NCI-H345 treated with DMSO at 0.1 percent for 48 hours (cell line): ENCODE measurements at regions not wholly inside any gene's neighbourhood (a gene's known extent, or its start where the extent isn't known, plus 50 kb on each side); places are given as distances from the start of the nearest gene placed in this dataset.
"Not testable (repeated sequence)": the region's sequence is repeated elsewhere in the genome, so short reads cannot be mapped to it uniquely, and the experiment has no call there.

Source experiments
- DNase-seq: peaks from one replicate; lab custom pipeline; 2025; ENCODE audit not compliant: unreplicated experiment; lab: John Stamatoyannopoulos, UW

DNA sequence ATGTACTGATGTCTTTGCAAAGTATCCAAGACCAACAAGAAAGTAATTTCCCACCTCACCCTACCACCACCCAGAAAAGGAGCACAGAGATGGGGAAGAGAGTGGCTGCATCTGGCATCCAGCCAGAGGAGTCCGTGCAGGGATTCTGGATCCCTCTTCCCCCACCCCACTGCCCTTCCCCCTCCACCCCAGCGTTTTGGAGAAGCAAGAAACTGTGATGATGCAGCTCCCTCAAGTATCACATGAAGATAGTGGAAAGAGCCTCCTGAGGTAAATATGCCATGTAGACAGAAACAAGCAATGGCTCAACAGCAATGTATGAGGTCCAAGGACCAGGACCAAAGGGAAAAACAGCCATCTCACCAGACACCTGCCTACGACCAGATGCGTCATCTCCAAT is 153.8 kb downstream of the DEPDC1B start:
- DNase-seq: no peak

DNA sequence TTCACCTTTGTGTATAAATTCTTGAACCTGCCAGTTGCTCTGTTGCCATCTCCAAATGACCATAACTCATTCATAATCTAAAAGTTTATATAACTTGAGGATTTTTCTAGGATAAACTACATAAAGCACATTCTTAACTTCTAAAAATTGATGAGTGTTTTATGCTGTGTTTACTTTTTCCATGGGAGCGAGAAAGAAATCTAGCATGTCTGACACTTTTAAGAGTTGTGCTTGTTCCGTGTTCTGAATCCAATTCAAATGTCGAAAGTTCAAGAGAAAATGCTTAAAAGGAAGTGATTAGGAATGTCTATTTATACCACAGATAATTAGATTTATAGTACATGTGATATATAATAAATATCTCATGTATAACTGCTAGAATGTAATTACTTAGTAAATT is 154.4 kb downstream of the DEPDC1B start:
- no peak for DNase-seq

GRCh38 chr5:60544142-60544541 is 155.8 kb downstream of the DEPDC1B start:
- DNase-seq: no peak

DNA sequence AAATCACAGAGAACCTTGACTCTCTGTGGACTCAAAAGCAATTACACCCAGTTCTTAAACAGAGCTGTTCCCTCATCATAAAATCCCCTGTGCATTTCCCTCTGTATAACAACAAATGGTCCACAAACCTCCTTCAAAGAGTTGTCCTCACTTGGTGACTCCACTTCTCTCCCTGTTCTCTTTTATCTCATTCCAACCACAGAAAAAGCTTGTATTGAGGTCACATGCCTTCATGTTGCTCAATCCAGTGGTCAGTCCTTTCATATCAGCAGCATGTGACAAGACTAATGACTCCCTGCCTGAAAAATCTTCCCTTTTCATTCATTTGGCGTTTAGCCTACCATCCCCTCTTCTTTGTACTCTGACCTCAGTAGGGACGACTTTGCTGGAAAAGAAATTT is 158.0 kb downstream of the DEPDC1B start:
- DNase-seq: no peak

DNA sequence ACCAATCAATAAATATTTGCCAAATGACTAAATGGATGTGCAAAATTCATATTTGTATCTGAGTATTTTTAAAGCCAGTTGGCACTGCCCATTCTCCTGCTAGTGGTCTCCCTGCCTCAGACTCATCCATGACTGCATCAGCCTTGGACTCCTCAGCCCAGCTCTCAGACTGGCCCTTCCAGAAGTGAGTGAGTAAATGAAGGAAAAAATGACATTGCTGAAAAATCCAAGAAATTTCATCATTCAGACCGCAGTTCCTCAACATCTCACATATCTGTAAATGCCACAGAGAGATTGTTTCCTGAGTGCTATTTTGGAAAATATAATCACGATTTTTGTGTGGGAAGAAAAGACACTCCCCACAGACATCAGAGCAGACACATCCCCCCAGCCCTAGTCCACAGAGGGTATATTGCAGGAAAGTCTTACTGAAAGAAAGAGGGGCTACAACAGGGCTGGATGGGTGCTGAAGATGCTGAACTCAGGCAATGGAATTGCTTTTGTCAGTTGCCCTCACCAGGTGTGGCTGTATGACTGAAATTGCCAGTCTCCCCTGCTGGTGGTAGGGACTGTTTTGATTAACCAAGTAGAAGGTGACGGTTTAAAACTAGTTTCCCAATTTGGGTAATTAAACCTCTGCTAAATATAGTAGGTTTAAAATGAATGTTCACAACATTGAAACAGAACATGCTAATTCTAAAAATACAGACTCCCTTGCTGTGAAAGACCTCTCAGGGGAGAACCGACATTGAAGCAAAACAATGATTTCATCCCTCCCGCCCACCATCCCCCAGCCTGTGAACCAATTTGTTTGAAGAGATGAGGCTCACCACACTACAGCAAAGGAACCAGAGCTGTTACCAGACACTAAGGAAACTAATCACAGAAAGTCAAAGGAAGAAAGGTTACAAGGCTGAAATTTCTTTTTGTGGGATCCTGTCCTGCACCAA is 158.8 kb downstream of the DEPDC1B start:
- no peak for DNase-seq

DNA sequence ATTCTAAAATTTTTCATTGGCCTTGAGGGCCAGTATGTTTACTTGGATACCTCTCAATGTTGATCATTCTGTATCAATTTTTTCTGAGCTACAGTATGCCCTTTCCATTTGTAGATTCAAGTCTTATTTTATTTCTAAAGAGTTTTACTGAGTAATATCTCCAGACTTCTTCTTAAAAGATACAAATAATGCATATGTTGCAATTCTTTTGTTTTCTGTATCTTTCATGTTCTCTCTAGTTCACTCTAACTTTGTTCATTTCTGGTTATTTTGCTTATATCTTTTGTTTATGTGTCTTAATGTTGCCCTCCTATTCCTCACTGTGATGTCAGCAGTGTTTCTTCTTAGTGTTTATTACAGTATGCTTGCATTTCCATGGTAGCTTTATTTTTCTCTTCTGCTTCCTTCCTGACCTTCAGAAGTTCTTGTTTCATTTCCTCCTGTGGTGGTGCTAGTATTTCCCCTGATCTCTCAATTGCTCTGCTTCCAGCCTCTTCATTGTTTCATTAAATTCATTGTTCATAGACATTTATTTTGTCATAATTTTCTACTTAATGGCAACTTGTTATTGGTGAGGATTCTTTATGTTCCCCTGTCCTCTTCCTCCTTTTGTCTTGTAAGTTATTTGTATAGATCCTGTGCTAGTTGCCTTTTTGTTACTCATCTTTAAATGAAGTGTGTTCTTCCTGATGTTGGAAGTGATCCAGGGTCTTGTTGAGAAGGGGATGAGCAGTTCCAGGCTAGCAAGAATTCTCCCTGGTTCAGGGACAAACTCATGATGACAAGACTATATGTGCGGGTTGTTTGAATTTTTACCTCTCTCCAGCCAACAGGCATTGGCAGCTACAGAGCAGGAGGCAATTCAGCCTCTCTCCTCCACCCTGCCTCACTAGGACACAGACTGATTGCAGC is 160.8 kb downstream of the DEPDC1B start:
- DNase-seq: no peak

DNA sequence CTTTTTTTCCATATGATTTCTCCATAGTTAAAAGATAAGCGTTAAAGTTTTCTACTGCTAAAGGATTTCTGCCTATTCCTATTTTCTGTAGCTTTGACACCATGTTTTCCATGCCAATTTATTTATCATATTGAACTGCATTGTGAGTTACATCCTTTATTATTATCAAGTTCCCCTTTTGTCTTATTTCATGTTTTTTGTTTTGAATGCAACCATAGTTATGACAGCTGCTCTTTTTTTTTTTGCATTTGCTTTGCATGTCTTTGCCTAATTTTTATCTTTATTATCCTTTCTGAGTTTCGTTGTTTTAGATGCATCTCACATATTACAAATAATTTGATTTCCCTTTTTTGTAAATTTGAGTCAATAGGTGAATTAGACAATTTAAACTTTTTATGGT is 161.5 kb downstream of the DEPDC1B start:
- DNase-seq: no peak

DNA sequence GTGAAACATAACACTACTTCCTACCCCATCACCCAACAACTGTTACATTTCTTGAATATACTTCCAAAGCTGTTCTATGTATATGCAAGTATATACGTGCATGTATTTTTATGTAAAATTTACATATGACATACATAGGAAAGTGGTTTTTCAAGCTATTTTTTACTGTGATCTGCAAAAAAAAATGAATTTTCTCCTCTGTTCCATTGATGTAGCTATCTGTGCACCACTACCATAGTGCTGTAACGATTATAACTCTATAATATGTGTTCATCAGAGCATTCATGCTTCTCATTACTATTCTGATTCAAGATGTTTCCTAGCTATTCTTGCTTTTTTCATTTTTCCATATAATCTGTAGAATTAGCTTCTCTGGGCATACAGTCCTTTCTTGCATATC is 164.0 kb downstream of the DEPDC1B start:
- no peak for DNase-seq

- no peak for DNase-seq
Measured at GRCh38 chr5:60535198-60535597, 164.8 kb downstream of the DEPDC1B start.

- DNase-seq: no peak
Measured at GRCh38 chr5:60533789-60534188, 166.2 kb downstream of the DEPDC1B start.

GRCh38 chr5:60532796-60533195 is 167.2 kb downstream of the DEPDC1B start:
- DNase-seq: not testable (repeated sequence)

DNA sequence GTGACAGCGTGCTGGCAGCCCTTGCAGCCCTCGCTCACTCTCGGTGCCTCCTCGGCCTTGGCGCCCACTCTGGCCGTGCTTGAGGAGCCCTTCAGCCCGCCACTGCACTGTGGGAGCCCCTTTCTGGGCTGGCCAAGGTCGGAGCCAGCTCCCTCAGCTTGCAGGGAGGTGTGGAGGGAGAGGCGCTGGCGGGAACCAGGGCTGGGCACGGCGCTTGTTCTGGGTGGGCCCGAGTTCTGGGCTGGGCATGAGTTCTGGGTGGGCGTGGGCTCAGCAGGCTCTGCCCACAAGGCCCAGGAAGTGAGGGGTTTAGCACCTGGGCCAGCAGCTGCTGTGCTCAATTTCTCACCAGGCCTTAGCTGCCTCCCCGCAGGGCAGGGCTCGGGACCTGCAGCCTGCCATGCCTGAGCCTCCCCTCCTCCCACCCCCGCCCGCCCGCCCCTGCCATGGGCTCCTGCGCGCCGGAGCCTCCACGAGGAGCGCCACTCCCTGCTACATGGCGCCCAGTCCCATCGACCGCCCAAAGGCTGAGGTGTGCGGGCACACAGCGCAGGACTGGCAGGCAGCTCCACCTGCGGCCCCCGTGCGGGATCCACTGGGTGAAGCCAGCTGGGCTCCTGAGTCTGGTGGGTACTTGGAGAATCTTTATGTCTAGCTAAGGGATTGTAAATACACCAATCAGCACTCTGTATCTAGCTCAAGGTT is 169.7 kb downstream of the DEPDC1B start:
- DNase-seq: not testable (repeated sequence)

GRCh38 chr5:60529001-60529400 is 171.0 kb downstream of the DEPDC1B start:
- no peak for DNase-seq

DNA sequence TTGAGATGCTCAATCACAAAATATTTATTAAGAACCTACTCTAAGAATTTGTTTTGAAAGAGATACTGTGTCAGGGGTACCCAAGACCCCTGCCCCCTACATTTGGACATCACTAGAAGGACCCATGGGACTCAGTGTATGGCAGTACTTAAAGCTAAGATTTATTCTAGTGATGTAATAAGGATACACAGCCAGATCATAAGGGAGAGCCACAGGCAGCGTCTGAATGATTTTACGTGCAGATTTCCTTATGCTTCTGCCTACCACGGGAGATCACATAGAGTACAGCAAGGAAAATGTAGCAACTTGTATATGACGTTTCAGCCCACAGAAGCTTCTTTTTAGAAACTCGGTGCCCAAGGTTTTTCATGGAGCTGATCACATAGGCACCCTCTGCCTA is 172.9 kb downstream of the DEPDC1B start:
- DNase-seq: no peak

GRCh38 chr5:60526336-60526875 is 173.6 kb downstream of the DEPDC1B start:
- DNase-seq: no peak

- no peak for DNase-seq
Measured at GRCh38 chr5:60522292-60522905, 177.6 kb downstream of the DEPDC1B start.

DNA sequence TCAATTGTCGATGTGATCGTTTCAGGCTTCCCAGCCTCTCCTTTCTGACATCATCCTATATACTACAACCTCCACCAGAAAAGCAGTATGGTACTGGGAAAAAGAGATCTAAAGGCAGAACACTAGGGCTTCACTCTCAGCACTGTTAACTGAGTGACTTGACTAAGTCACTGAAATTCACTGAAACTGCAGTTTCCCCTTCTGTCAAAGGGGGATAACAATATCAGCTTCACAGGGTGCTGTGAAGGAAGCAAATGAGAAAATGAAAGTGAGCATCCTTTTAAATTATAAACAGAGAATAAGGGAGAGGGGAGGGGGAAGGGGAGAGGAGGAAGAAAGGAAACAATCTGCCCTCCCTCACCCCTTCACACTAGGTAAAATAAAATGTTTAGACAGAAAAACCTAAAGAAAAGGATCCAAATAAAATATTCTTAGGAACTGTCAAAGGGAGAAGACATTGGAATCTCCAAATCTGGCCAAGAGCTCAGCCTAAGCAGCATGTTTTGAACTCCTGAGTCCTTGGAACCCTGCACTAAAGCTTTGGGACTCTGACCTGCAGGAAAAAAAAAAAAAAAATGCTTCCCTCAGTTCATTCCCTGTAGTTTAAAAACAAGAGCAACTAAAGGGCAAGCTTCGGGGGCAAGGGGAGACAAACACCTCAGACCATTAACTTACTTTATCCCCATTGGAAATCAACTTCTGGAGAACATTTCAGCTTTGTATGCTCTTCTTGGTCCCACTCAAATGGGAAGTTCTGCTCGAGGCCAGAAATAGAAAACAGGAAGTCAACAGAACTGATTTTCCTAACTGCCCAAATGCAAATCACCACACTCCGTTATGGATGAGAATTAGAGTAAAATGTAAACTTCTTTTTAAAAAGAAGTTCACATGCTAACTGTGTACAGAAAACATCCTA is 178.3 kb downstream of the DEPDC1B start:
- no peak for DNase-seq

- DNase-seq: no peak
Measured at GRCh38 chr5:60520451-60521227, 179.3 kb downstream of the DEPDC1B start.

DNA sequence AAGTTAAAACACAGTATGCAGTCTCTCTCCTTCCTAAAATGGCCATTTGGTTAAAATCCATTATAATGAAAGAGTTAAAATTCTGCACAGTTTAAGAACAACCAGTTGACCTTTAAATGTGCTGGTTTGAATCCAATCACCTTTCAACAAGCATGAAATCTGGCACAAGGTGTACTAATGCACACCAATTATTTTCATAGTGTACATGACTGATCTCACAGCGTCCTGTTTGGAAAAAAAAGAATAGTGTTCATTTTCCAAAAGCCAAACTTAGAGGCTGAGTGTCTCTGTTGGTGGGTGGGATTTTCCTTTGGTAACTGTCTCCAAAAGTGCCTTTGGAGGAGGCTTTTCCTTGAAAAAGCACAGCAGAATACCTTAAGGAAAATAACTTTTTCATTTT is 180.6 kb downstream of the DEPDC1B start:
- DNase-seq: no peak
